Panc1 (cell line): ENCODE measurements at regions not wholly inside any gene's neighbourhood (a gene's known extent, or its start where the extent isn't known, plus 50 kb on each side); places are given as distances from the start of the nearest gene placed in this dataset.

Source experiments
- ATAC-seq: fragments of 200-7000 bp; cut with Tn5 transposase; 2 replicates; pipeline ENCODE4 v1.9.1; 2020; ENCODE audit warnings: mild to moderate bottlenecking, moderate library complexity
- BruUV-seq: library from RNA; stranded (reverse); fragments of 400-500 nt; replicated peaks from 2 replicates; lab custom pipeline; 2021; lab: Mats Ljungman, UMichigan
- CTCF ChIA-PET: fragments of 300-600 bp; sonication (Branson Sonifier 250); formaldehyde crosslinking; loops from one replicate; lab custom pipeline; 2022; ENCODE audit warnings: antibody characterized with exemption; lab: Charles Lee
- POLR2A ChIA-PET: fragments of 300-600 bp; sonication (Branson Sonifier 250); formaldehyde crosslinking; loops from one replicate; lab custom pipeline; 2022; ENCODE audit warnings: antibody characterized with exemption; lab: Charles Lee
- DNase-seq: peaks from one replicate; pipeline ENCODE4 v3.0.0-alpha.2; 2010; ENCODE audit warnings: low read depth, low spot score
- H3K27ac ChIP-seq: 2 replicates; pipeline ENCODE4 v1.5.1; 2011; ENCODE audit warnings: mild to moderate bottlenecking, low read length, inconsistent platforms
- H3K27me3 ChIP-seq: fragments of 200-500 bp; sonication (Bioruptor generic); 2 replicates; pipeline ENCODE4 v1.6.0; 2014; ENCODE audit warnings: low read length, inconsistent platforms; ENCODE audit not compliant: control insufficient read depth, insufficient read depth
- H3K36me3 ChIP-seq: fragments of 200-500 bp; sonication (Bioruptor generic); 2 replicates; pipeline ENCODE4 v1.5.1; 2014; ENCODE audit warnings: inconsistent platforms, mild to moderate bottlenecking, low read length, moderate library complexity; ENCODE audit not compliant: control insufficient read depth, insufficient read depth
- H3K4me1 ChIP-seq: 2 replicates; pipeline ENCODE4 v1.5.1; 2011; ENCODE audit warnings: inconsistent platforms, mild to moderate bottlenecking, low read length, moderate library complexity; ENCODE audit not compliant: control insufficient read depth, insufficient read depth
- H3K4me3 ChIP-seq, 2 experiments: 2 replicates each; pipeline ENCODE4 v1.5.1; 2011 to 2012; ENCODE audit warnings: low read depth in 2 of 2, low read length in 2 of 2, mild to moderate bottlenecking in 2 of 2, inconsistent platforms in 1 of 2, moderate library complexity in 1 of 2
- H3K9me3 ChIP-seq: fragments of 200-500 bp; sonication (Bioruptor generic); 2 replicates; pipeline ENCODE4 v1.5.1; 2014; ENCODE audit warnings: low read depth, mild to moderate bottlenecking, inconsistent platforms, low read length, moderate library complexity; ENCODE audit not compliant: control insufficient read depth, insufficient read depth
- POLR2AphosphoS5 ChIP-seq: IDR thresholded peaks from 2 replicates; pipeline ENCODE4 v1.6.1; 2012; ENCODE audit warnings: mild to moderate bottlenecking, low read depth, low read length, moderate library complexity
- SIN3A ChIP-seq: IDR thresholded peaks from 2 replicates; pipeline ENCODE4 v1.6.1; 2012; ENCODE audit warnings: low read depth, mild to moderate bottlenecking, low read length, moderate library complexity, borderline replicate concordance; ENCODE audit not compliant: insufficient read depth
- TCF7L2 ChIP-seq: IDR thresholded peaks from 2 replicates; pipeline ENCODE4 v1.6.1; 2011; ENCODE audit warnings: mild to moderate bottlenecking, low read depth, low read length, inconsistent platforms
- in situ Hi-C: cut with HindIII; loops from 2 replicates; pipeline ENCODE4 v1.10.0; 2016; ENCODE audit warnings: low sequenced_read_pairs, low pct_unique_long_range_greater_than_20kb
- intact Hi-C: fragments of 100-400 bp; cut with micrococcal nuclease; formaldehyde crosslinking; loops from one replicate; pipeline ENCODE4 v1.10.0; 2022; ENCODE audit not compliant: unreplicated experiment
- TF ChIP-seq, protein P1 (sequence below), 2 experiments: IDR thresholded peaks; 2 replicates each; pipeline ENCODE4 v1.6.1; 2011 to 2012; ENCODE audit warnings: low read depth in 2 of 2, control low read depth in 1 of 2, low read length in 1 of 2, mild to moderate bottlenecking in 1 of 2, moderate library complexity in 1 of 2; ENCODE audit not compliant: insufficient read depth in 1 of 2
- TF ChIP-seq, protein P2 (sequence below): fragments of 450-650 bp; IDR thresholded peaks from 2 replicates; pipeline ENCODE4 v1.5.1; 2017; ENCODE audit warnings: mild to moderate bottlenecking

DNA sequence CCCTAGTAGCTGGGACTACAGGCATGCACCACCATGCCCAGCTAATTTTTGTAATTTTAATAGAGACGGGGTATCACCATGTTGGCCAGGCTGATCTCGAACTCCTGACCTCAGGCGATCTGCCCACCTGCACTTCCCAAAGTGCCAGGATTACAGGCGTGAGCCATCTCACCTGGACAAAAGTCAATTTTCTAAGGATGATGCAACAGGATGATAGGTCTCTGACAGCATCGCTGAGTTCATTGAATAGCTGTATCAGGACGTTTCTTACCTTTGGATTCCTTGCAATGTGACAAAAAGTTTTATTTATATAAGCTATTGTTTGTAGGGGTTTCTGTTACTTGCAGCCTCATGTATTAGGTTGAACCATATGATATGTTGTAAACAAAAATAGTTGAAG is 55.5 kb upstream of the PCED1B start:
- H3K4me1 ChIP-seq, result no peaks in the 10 kb centered on the region
- intact Hi-C loops, result loop anchor here (5.0 to 10.0 kb wide), 2 partner anchors 889 to 1032 kb away; partner anchors contain the start of gene SCAF11
- in situ Hi-C loops, result no loop called here
- no peaks in the 10 kb centered on the region for H3K9me3 ChIP-seq
- H3K4me3 ChIP-seq, result no peak overlapping the region
- H3K27me3 ChIP-seq, result no peaks in the 10 kb centered on the region
- no TSS peak for BruUV-seq
- CTCF ChIA-PET, result interaction anchor here (0.6 kb wide), 1 partner anchor 547 kb away, joined by 3 read pairs; no protein-coding TSS in a partner anchor
- DNase-seq (no peak), ATAC-seq (no peak)
- TF ChIP-seq, protein P1, sequence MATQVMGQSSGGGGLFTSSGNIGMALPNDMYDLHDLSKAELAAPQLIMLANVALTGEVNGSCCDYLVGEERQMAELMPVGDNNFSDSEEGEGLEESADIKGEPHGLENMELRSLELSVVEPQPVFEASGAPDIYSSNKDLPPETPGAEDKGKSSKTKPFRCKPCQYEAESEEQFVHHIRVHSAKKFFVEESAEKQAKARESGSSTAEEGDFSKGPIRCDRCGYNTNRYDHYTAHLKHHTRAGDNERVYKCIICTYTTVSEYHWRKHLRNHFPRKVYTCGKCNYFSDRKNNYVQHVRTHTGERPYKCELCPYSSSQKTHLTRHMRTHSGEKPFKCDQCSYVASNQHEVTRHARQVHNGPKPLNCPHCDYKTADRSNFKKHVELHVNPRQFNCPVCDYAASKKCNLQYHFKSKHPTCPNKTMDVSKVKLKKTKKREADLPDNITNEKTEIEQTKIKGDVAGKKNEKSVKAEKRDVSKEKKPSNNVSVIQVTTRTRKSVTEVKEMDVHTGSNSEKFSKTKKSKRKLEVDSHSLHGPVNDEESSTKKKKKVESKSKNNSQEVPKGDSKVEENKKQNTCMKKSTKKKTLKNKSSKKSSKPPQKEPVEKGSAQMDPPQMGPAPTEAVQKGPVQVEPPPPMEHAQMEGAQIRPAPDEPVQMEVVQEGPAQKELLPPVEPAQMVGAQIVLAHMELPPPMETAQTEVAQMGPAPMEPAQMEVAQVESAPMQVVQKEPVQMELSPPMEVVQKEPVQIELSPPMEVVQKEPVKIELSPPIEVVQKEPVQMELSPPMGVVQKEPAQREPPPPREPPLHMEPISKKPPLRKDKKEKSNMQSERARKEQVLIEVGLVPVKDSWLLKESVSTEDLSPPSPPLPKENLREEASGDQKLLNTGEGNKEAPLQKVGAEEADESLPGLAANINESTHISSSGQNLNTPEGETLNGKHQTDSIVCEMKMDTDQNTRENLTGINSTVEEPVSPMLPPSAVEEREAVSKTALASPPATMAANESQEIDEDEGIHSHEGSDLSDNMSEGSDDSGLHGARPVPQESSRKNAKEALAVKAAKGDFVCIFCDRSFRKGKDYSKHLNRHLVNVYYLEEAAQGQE (IDR thresholded peaks at IDR 0.05; ENCODE audit: insufficient read depth in 1 of 2, low read depth in 2 of 2, low read length in 1 of 2), result no peak
- TF ChIP-seq, protein P2, sequence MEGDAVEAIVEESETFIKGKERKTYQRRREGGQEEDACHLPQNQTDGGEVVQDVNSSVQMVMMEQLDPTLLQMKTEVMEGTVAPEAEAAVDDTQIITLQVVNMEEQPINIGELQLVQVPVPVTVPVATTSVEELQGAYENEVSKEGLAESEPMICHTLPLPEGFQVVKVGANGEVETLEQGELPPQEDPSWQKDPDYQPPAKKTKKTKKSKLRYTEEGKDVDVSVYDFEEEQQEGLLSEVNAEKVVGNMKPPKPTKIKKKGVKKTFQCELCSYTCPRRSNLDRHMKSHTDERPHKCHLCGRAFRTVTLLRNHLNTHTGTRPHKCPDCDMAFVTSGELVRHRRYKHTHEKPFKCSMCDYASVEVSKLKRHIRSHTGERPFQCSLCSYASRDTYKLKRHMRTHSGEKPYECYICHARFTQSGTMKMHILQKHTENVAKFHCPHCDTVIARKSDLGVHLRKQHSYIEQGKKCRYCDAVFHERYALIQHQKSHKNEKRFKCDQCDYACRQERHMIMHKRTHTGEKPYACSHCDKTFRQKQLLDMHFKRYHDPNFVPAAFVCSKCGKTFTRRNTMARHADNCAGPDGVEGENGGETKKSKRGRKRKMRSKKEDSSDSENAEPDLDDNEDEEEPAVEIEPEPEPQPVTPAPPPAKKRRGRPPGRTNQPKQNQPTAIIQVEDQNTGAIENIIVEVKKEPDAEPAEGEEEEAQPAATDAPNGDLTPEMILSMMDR, result no peak
- no peak for TF ChIP-seq SIN3A
- TF ChIP-seq TCF7L2, result no peak
- POLR2A ChIA-PET, result interaction anchor here (0.6 kb wide), 1 partner anchor 881 kb away, joined by 4 read pairs; the partner anchor contains the start of gene VDR
- no peak overlapping the region for H3K27ac ChIP-seq
- H3K36me3 ChIP-seq, result no peaks in the 10 kb centered on the region

DNA sequence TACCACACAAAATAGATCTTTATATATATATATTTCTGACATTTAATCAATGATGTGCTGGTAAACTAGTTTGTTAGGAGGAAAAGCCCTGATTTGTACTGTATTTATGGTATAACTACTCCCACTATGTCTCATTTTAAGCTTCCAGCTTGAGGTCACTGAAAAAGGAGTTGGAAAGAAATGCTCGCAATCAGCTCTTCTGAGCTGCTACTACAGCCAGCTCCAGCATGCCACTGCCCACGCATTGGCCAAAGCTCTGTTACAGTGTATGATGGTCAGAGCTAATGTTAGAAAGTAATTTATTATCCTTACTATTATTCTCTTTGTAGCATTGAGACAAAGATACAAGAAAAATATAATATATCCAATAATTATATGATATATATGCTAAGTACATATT is 55.0 kb upstream of the PCED1B start:
- Histone ChIP-seq H3K9me3 (no peaks in the 10 kb centered on the region), H3K27me3 (no peaks in the 10 kb centered on the region), H3K27ac (no peak overlapping the region), H3K4me1 (no peaks in the 10 kb centered on the region), H3K36me3 (no peaks in the 10 kb centered on the region), H3K4me3 (no peak overlapping the region)
- no peak for DNase-seq
- TF ChIP-seq SIN3A, result no peak
- no peak for TF ChIP-seq TCF7L2
- TF ChIP-seq, protein P1 (IDR thresholded peaks at IDR 0.05; ENCODE audit: insufficient read depth in 1 of 2, low read depth in 2 of 2, low read length in 1 of 2), result no peak
- TF ChIP-seq, protein P2, result no peak
- TF ChIP-seq POLR2AphosphoS5, result no peak
- intact Hi-C loops (loop anchor here (5.0 to 10.0 kb wide), 2 partner anchors 890 to 1032 kb away; partner anchors contain the start of gene SCAF11), in situ Hi-C loops (no loop called here)
- ChIA-PET POLR2A (interaction anchor here (0.6 kb wide), 2 partner anchors 160 to 880 kb away, joined by 3 to 4 read pairs; partner anchors contain the start of gene VDR), CTCF (interaction anchor here (0.6 to 0.7 kb wide), 2 partner anchors 735 to 900 kb away, joined by 3 to 5 read pairs; no protein-coding TSS in a partner anchor)
- no TSS peak for BruUV-seq
- no peak for ATAC-seq
